GM12891 (cell line): ENCODE measurements at regions not wholly inside any gene's neighbourhood (a gene's known extent, or its start where the extent isn't known, plus 50 kb on each side); places are given as distances from the start of the nearest gene placed in this dataset.

Source experiments
- POLR2A ChIP-seq: IDR thresholded peaks from 2 replicates; pipeline ENCODE4 v1.6.1; 2011; ENCODE audit warnings: low read depth, low read length, control low read depth
- POLR2AphosphoS5 ChIP-seq: IDR thresholded peaks from 2 replicates; pipeline ENCODE4 v1.6.1; 2011; ENCODE audit warnings: low read depth, low read length, control low read depth

- TF ChIP-seq POLR2AphosphoS5 = no peak
- TF ChIP-seq POLR2A = no peak
These were observed 215.0 kb upstream of the MYL2 start for GRCh38 chr12:111135293-111135832.
